Trophoblast cell (in vitro differentiated cells and primary cell): ENCODE measurements at regions not wholly inside any gene's neighbourhood (a gene's known extent, or its start where the extent isn't known, plus 50 kb on each side); places are given as distances from the start of the nearest gene placed in this dataset.

Source experiments
- DNase-seq, 2 donors: peaks; one replicate each; pipeline ENCODE4 v3.0.0-alpha.2; 2016
- H2AFZ ChIP-seq: 2 replicates; pipeline ENCODE4 v1.6.1; 2013; ENCODE audit warnings: low read length, moderate library complexity, mild to moderate bottlenecking; ENCODE audit not compliant: insufficient read depth, poor library complexity
- H2AK5ac ChIP-seq: 2 replicates; pipeline ENCODE4 v1.6.1; 2013; ENCODE audit warnings: mild to moderate bottlenecking, low read length
- H2BK120ac ChIP-seq: 2 replicates; pipeline ENCODE4 v1.6.1; 2013; ENCODE audit warnings: low read length, mild to moderate bottlenecking, moderate library complexity; ENCODE audit not compliant: insufficient read depth, poor library complexity
- H2BK12ac ChIP-seq: 2 replicates; pipeline ENCODE4 v1.6.1; 2013; ENCODE audit warnings: mild to moderate bottlenecking, low read length, moderate library complexity
- H2BK5ac ChIP-seq: 2 replicates; pipeline ENCODE4 v1.6.1; 2013; ENCODE audit warnings: low read length, low read depth, moderate library complexity, mild to moderate bottlenecking; ENCODE audit not compliant: poor library complexity
- H3K14ac ChIP-seq: 2 replicates; pipeline ENCODE4 v1.6.1; 2013; ENCODE audit warnings: mild to moderate bottlenecking, low read length
- H3K18ac ChIP-seq: 2 replicates; pipeline ENCODE4 v1.6.1; 2013; ENCODE audit warnings: mild to moderate bottlenecking, low read length
- H3K23ac ChIP-seq: 2 replicates; pipeline ENCODE4 v1.6.1; 2013; ENCODE audit warnings: low read length
- H3K27ac ChIP-seq: 2 replicates; pipeline ENCODE4 v1.5.1; 2013; ENCODE audit warnings: low read depth, mild to moderate bottlenecking, inconsistent platforms, low read length, moderate library complexity
- H3K27me3 ChIP-seq: 2 replicates; pipeline ENCODE4 v1.6.1; 2013; ENCODE audit warnings: inconsistent platforms, mild to moderate bottlenecking, low read length, moderate library complexity; ENCODE audit not compliant: insufficient read depth
- H3K36me3 ChIP-seq, 2 experiments: 1 replicate in 1 of 2; 2 replicates in 1 of 2; pipeline ENCODE4 v1.6.1; 2013; ENCODE audit warnings: low read length in 2 of 2, mild to moderate bottlenecking in 2 of 2, moderate library complexity in 1 of 2; ENCODE audit not compliant: insufficient read depth in 2 of 2, control insufficient read depth in 1 of 2
- H3K4ac ChIP-seq: 2 replicates; pipeline ENCODE4 v1.6.1; 2013; ENCODE audit warnings: low read depth, mild to moderate bottlenecking, low read length, moderate library complexity
- H3K4me1 ChIP-seq, 2 experiments: 1 replicate in 1 of 2; 2 replicates in 1 of 2; pipeline ENCODE4 v1.6.1; 2013; ENCODE audit warnings: low read length in 2 of 2, mild to moderate bottlenecking in 2 of 2, moderate library complexity in 1 of 2; ENCODE audit not compliant: insufficient read depth in 2 of 2, control insufficient read depth in 1 of 2
- H3K4me2 ChIP-seq: 2 replicates; pipeline ENCODE4 v1.6.1; 2013; ENCODE audit warnings: inconsistent platforms, mild to moderate bottlenecking, low read length, moderate library complexity
- H3K4me3 ChIP-seq: 2 replicates; pipeline ENCODE4 v1.5.1; 2013; ENCODE audit warnings: mild to moderate bottlenecking, low read depth, low read length, inconsistent platforms
- H3K79me1 ChIP-seq: one replicate; pipeline ENCODE4 v1.6.1; 2013; ENCODE audit warnings: low read length
- H3K79me2 ChIP-seq: 2 replicates; pipeline ENCODE4 v1.6.1; 2013; ENCODE audit warnings: low read length, mild to moderate bottlenecking; ENCODE audit not compliant: control insufficient read depth, insufficient read depth, poor library complexity
- H3K9ac ChIP-seq: 2 replicates; pipeline ENCODE4 v1.6.1; 2013; ENCODE audit warnings: mild to moderate bottlenecking, low read length
- H3K9me3 ChIP-seq: 2 replicates; pipeline ENCODE4 v1.6.1; 2013; ENCODE audit warnings: low read depth, mild to moderate bottlenecking, control low read depth, inconsistent platforms, low read length; ENCODE audit not compliant: insufficient read depth
- H4K12ac ChIP-seq: 2 replicates; pipeline ENCODE4 v1.6.1; 2013; ENCODE audit warnings: low read depth, mild to moderate bottlenecking, low read length, moderate library complexity
- H4K8ac ChIP-seq: 2 replicates; pipeline ENCODE4 v1.6.1; 2013; ENCODE audit warnings: low read depth, mild to moderate bottlenecking, low read length, moderate library complexity
- H4K91ac ChIP-seq: one replicate; pipeline ENCODE4 v1.6.1; 2013; ENCODE audit warnings: low read depth, mild to moderate bottlenecking, low read length, moderate library complexity
- WGBS: extraction: QIAGEN DNeasy Blood & Tissue Kit; methylation state at CpG from one replicate; pipeline ENCODE4 v1.1.7; 2013; ENCODE audit warnings: missing lambda C conversion rate; ENCODE audit not compliant: insufficient read length, insufficient coverage; ENCODE audit errors: extremely low coverage; 5-methylcytosine and 5-hydroxymethylcytosine counted together

DNA sequence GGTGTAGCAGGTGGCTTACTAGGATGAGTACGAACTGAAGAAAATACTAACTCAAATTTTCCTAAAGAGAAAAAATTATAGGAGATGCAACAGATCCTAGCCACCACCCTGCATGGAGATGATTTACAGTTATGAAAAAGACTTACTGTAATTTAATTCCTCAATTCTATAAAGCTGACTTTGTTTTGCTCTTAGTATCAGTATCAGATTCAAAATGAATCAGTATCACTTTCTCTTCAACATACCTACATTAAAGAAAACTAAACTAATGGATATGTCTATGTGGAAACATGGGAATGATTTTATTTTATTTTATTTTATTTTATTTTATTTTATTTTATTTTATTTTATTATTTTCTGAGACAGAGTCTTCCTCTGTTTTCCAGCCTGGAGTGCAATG lies 525.8 kb downstream of the NLGN4X start:
- H3K14ac ChIP-seq = no peak overlapping the region
- no peaks in the 10 kb centered on the region for H3K79me2 ChIP-seq
- H3K9ac ChIP-seq = no peak overlapping the region
- H2BK5ac ChIP-seq = no peak overlapping the region
- no peak overlapping the region for H2AFZ ChIP-seq
- H2BK12ac ChIP-seq = no peak overlapping the region
- WGBS = no CpG with 5 or more reads among the region's 1 CpG
- DNase-seq = no peak
- no peak overlapping the region for H3K23ac ChIP-seq
- H3K27ac ChIP-seq = no peak overlapping the region
- H3K18ac ChIP-seq = no peak overlapping the region
- no peak overlapping the region for H2AK5ac ChIP-seq
- H3K4ac ChIP-seq = no peak overlapping the region
- no peaks in the 10 kb centered on the region for H3K36me3 ChIP-seq
- H3K27me3 ChIP-seq = no peaks in the 10 kb centered on the region
- no peaks in the 10 kb centered on the region for H3K4me1 ChIP-seq
- H4K8ac ChIP-seq = no peak overlapping the region
- H3K4me3 ChIP-seq = no peak overlapping the region
- H4K12ac ChIP-seq = no peak overlapping the region
- H3K9me3 ChIP-seq = no peaks in the 10 kb centered on the region
- H4K91ac ChIP-seq = no peak overlapping the region
- no peaks in the 10 kb centered on the region for H3K79me1 ChIP-seq
- H2BK120ac ChIP-seq = no peak overlapping the region
- H3K4me2 ChIP-seq = no peak overlapping the region

DNA sequence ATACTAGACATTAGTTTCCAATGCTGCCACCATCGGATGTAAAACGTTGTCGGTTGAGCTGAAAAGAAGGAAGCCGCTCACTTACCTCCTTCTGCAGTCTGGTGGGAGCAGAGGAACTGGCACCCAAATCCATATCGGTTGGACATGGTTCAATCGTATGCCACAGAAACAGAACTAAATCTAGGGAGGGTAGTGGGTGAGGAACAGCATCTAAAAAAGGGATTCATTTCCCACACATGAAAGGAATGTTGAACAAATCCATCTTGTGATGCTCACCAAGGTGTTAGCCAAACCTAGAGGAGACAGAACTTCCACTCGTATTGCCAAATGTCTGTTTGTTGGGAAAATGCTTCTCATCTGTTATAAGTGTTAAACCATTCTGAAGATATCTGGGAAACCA lies 532.7 kb downstream of the NLGN4X start:
- no peak overlapping the region for H4K12ac ChIP-seq
- no peaks in the 10 kb centered on the region for H3K4me1 ChIP-seq
- H2AFZ ChIP-seq = no peak overlapping the region
- H3K9me3 ChIP-seq = no peaks in the 10 kb centered on the region
- no peak overlapping the region for H3K14ac ChIP-seq
- no peak overlapping the region for H3K27ac ChIP-seq
- no peaks in the 10 kb centered on the region for H3K36me3 ChIP-seq
- no peak overlapping the region for H3K18ac ChIP-seq
- no CpG with 5 or more reads among the region's 7 CpGs for WGBS
- H3K79me2 ChIP-seq = no peaks in the 10 kb centered on the region
- no peak overlapping the region for H2AK5ac ChIP-seq
- H3K27me3 ChIP-seq = no peaks in the 10 kb centered on the region
- H3K9ac ChIP-seq = no peak overlapping the region
- no peak overlapping the region for H3K23ac ChIP-seq
- H3K4me3 ChIP-seq = no peak overlapping the region
- H4K8ac ChIP-seq = no peak overlapping the region
- H3K79me1 ChIP-seq = no peaks in the 10 kb centered on the region
- H4K91ac ChIP-seq = no peak overlapping the region
- H2BK12ac ChIP-seq = no peak overlapping the region
- H2BK5ac ChIP-seq = no peak overlapping the region
- no peak overlapping the region for H3K4ac ChIP-seq
- H3K4me2 ChIP-seq = no peak overlapping the region
- no peak overlapping the region for H2BK120ac ChIP-seq
- no peak for DNase-seq

DNA sequence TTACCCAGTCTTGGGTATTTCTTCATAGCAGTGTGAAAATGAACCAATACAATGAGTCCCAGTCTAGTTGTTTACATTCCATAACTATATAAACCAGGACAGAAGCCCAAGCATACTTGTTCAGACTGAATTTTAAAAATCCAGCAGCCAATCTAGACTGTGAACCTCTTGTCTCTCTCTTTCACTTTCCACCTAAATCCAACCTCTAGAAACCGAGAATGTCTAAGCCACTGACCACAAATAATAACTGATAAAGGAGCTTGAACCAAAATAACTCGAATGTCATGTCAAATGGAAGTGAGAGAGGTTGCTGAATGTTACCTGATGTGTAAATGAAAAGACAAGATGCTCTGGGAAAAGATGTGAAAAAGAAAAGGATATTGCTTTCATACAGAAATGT lies 544.7 kb downstream of the NLGN4X start:
- no CpG with 5 or more reads among the region's 2 CpGs for WGBS
- Histone ChIP-seq H3K9ac (no peak overlapping the region), H2BK5ac (no peak overlapping the region), H3K23ac (no peak overlapping the region), H3K36me3 (no peaks in the 10 kb centered on the region), H3K18ac (no peak overlapping the region), H3K27me3 (no peaks in the 10 kb centered on the region), H2BK120ac (no peak overlapping the region), H3K79me1 (no peaks in the 10 kb centered on the region), H4K12ac (no peak overlapping the region), H3K9me3 (no peaks in the 10 kb centered on the region), H3K4me1 (no peaks in the 10 kb centered on the region), H4K8ac (no peak overlapping the region), H4K91ac (no peak overlapping the region), H3K4me2 (no peak overlapping the region), H2BK12ac (no peak overlapping the region), H2AFZ (no peak overlapping the region), H3K27ac (no peak overlapping the region), H3K4ac (no peak overlapping the region), H3K79me2 (no peaks in the 10 kb centered on the region), H2AK5ac (no peak overlapping the region), H3K4me3 (no peak overlapping the region), H3K14ac (no peak overlapping the region)
- DNase-seq = no peak

DNA sequence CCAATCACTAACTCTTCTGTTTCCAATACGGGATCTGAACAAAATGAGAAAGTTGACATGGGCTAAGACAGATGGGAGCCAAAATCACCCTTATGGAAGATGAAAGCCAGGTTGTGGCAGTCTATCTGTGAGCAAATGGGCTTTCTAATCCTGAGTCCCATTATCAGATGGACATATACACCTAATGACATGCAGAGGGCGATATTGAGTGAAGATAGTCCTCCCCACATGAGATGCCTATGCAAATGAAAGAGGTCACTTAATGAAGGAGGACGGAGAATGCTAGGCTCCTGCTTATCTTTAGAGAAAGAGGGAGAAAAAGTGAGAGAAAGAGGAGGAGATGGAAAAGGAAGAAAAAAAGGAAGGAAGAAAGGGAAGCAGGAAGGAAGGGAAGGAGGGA lies 547.5 kb downstream of the NLGN4X start:
- Histone ChIP-seq H3K9ac (no peak overlapping the region), H3K23ac (no peak overlapping the region), H3K27me3 (no peaks in the 10 kb centered on the region), H2BK12ac (no peak overlapping the region), H2BK5ac (no peak overlapping the region), H3K4me1 (no peaks in the 10 kb centered on the region), H3K36me3 (no peaks in the 10 kb centered on the region), H3K9me3 (no peaks in the 10 kb centered on the region), H2BK120ac (no peak overlapping the region), H3K14ac (no peak overlapping the region), H3K4ac (no peak overlapping the region), H2AFZ (no peak overlapping the region), H3K4me2 (no peak overlapping the region), H4K8ac (no peak overlapping the region), H3K79me1 (no peaks in the 10 kb centered on the region), H2AK5ac (no peak overlapping the region), H3K79me2 (no peaks in the 10 kb centered on the region), H4K91ac (no peak overlapping the region), H4K12ac (no peak overlapping the region), H3K18ac (no peak overlapping the region), H3K27ac (no peak overlapping the region), H3K4me3 (no peak overlapping the region)
- no CpG with 5 or more reads among the region's 3 CpGs for WGBS
- DNase-seq = peak in 1 of 2 donors; percentile 4
